ENCODE measurements at regions not wholly inside any gene's neighbourhood (a gene's known extent, or its start where the extent isn't known, plus 50 kb on each side); places are given as distances from the start of the nearest gene placed in this dataset.

GRCh38 chrX:145178268-145178667 lies 69.0 kb upstream of the SPANXN1 start:
- intact Hi-C loops (cut with DNase I): loop anchor here (10.0 kb wide), 1 partner anchor 1833 kb away; no protein-coding TSS in a partner anchor
- no peak for ATAC-seq
- no peak for DNase-seq (ENCODE audit: low spot score)

GRCh38 chrX:145190801-145191389 lies 56.4 kb upstream of the SPANXN1 start:
- ATAC-seq (no peak), DNase-seq (ENCODE audit: low spot score) (no peak)
- intact Hi-C loops (cut with DNase I): no loop called here

Measured in sciatic nerve (tissue), 2 donors.